CD14-positive monocyte (primary cell): ENCODE measurements at regions not wholly inside any gene's neighbourhood (a gene's known extent, or its start where the extent isn't known, plus 50 kb on each side); places are given as distances from the start of the nearest gene placed in this dataset.

Experiments used
- DNase-seq, 3 donors: peaks; one replicate each; pipeline ENCODE4 v3.0.0-alpha.2; 2011 to 2022
- H2AFZ ChIP-seq: 2 replicates; pipeline ENCODE4 v1.6.0; 2012; ENCODE audit warnings: mild to moderate bottlenecking, low read depth, low read length, inconsistent platforms; ENCODE audit not compliant: insufficient read depth, poor library complexity, severe bottlenecking
- H3K27ac ChIP-seq, 2 donors: 1 replicate in 1 of 2; 2 replicates in 1 of 2; pipeline ENCODE4 v1.5.1; 2012 to 2013; ENCODE audit warnings: low read length in 2 of 2, control low read depth in 1 of 2, inconsistent platforms in 1 of 2, low read depth in 1 of 2, mild to moderate bottlenecking in 1 of 2
- H3K27me3 ChIP-seq, 2 donors: one replicate each; pipeline versions ENCODE4 v1.6.0 to v1.6.1; 2011 to 2013; ENCODE audit warnings: low read length in 2 of 2; ENCODE audit not compliant: control insufficient read depth in 2 of 2, insufficient read depth in 2 of 2
- H3K36me3 ChIP-seq, 2 donors: replicated peaks in 1 of 2; 1 replicate in 1 of 2; 2 replicates in 1 of 2; pipeline versions ENCODE4 v1.5.1 to v1.6.1; 2012 to 2013; ENCODE audit warnings: low read length in 2 of 2, control low read depth in 1 of 2, inconsistent platforms in 1 of 2, mild to moderate bottlenecking in 1 of 2; ENCODE audit not compliant: insufficient read depth in 2 of 2, control insufficient read depth in 1 of 2
- H3K4me1 ChIP-seq, 2 donors: 1 replicate in 1 of 2; 2 replicates in 1 of 2; pipeline versions ENCODE4 v1.5.1 to v1.6.1; 2012 to 2013; ENCODE audit warnings: low read length in 2 of 2, control low read depth in 1 of 2, inconsistent platforms in 1 of 2, mild to moderate bottlenecking in 1 of 2, moderate library complexity in 1 of 2; ENCODE audit not compliant: insufficient read depth in 2 of 2, control insufficient read depth in 1 of 2
- H3K4me2 ChIP-seq: replicated peaks from 2 replicates; pipeline ENCODE3; 2012; ENCODE audit warnings: low read length, moderate library complexity, mild to moderate bottlenecking; ENCODE audit not compliant: poor library complexity, severe bottlenecking; ENCODE audit errors: extremely low read depth
- H3K4me3 ChIP-seq, 3 experiments: fragments of 200-600 bp in 1 of 3; sonication (generic) in 1 of 3; replicated peaks in 1 of 3; 1 replicate in 2 of 3; 2 replicates in 1 of 3; pipeline ENCODE4 v1.5.1; 2011 to 2013; ENCODE audit warnings: low read length in 3 of 3, mild to moderate bottlenecking in 3 of 3, control low read depth in 2 of 3, low read depth in 2 of 3, inconsistent platforms in 1 of 3, moderate library complexity in 1 of 3
- H3K79me2 ChIP-seq: 2 replicates; pipeline ENCODE4 v1.6.0; 2012; ENCODE audit warnings: mild to moderate bottlenecking, control low read depth, inconsistent platforms, low read length, moderate library complexity; ENCODE audit not compliant: insufficient read depth
- H3K9ac ChIP-seq: 2 replicates; pipeline ENCODE4 v1.6.0; 2017; ENCODE audit warnings: low read length, mild to moderate bottlenecking; ENCODE audit not compliant: insufficient read depth, poor library complexity, severe bottlenecking
- H3K9me3 ChIP-seq, 2 donors: replicated peaks in 1 of 2; 1 replicate in 1 of 2; 2 replicates in 1 of 2; pipeline versions ENCODE4 v1.5.1 to v1.6.1; 2012 to 2013; ENCODE audit warnings: low read length in 2 of 2, control low read depth in 1 of 2; ENCODE audit not compliant: control insufficient read depth in 1 of 2, insufficient read depth in 1 of 2
- H4K20me1 ChIP-seq: 2 replicates; pipeline ENCODE4 v1.6.0; 2012; ENCODE audit warnings: mild to moderate bottlenecking, low read length, control low read depth, moderate library complexity; ENCODE audit not compliant: insufficient read depth
- H3K27ac Mint-ChIP-seq, 7 donors: one replicate each; pipeline ENCODE4 v1.8.0; 2020; ENCODE audit warnings: mild to moderate bottlenecking in 7 of 7, mixed read lengths in 7 of 7, moderate library complexity in 6 of 7, inconsistent platforms in 2 of 7
- H3K27me3 Mint-ChIP-seq, 3 donors: one replicate each; pipeline ENCODE4 v1.8.0; 2021 to 2022; ENCODE audit warnings: low read depth in 3 of 3, mild to moderate bottlenecking in 3 of 3, mixed read lengths in 3 of 3, moderate library complexity in 3 of 3, inconsistent platforms in 1 of 3
- H3K36me3 Mint-ChIP-seq, 2 donors: one replicate each; pipeline ENCODE4 v1.8.0; 2020; ENCODE audit warnings: mixed read lengths in 2 of 2, inconsistent platforms in 1 of 2, mild to moderate bottlenecking in 1 of 2
- H3K4me1 Mint-ChIP-seq: one replicate; pipeline ENCODE4 v1.8.0; 2020; ENCODE audit warnings: mild to moderate bottlenecking, mixed read lengths
- H3K4me3 Mint-ChIP-seq, 2 donors: one replicate each; pipeline ENCODE4 v1.8.0; 2020; ENCODE audit warnings: mild to moderate bottlenecking in 2 of 2, mixed read lengths in 2 of 2, moderate library complexity in 1 of 2
- H3K9me3 Mint-ChIP-seq, 7 donors: one replicate each; pipeline ENCODE4 v1.8.0; 2020 to 2022; ENCODE audit warnings: mixed read lengths in 7 of 7, mild to moderate bottlenecking in 6 of 7, moderate library complexity in 6 of 7, inconsistent platforms in 2 of 7
- CTCF ChIP-seq: fragments of 200-600 bp; IDR thresholded peaks from one replicate; pipeline ENCODE4 v1.8.0; 2022; ENCODE audit warnings: antibody characterized with exemption, mild to moderate bottlenecking
- WGBS: methylation state at CpG from one replicate; pipeline ENCODE4 v1.1.5; 2013; ENCODE audit warnings: missing lambda C conversion rate; ENCODE audit not compliant: insufficient coverage; 5-methylcytosine and 5-hydroxymethylcytosine counted together
- intact Hi-C, 2 donors: fragments of 100-400 bp; cut with micrococcal nuclease; formaldehyde crosslinking; loops; one replicate each; pipeline versions ENCODE4 v1.15.0 to v1.15.1; 2023

DNA sequence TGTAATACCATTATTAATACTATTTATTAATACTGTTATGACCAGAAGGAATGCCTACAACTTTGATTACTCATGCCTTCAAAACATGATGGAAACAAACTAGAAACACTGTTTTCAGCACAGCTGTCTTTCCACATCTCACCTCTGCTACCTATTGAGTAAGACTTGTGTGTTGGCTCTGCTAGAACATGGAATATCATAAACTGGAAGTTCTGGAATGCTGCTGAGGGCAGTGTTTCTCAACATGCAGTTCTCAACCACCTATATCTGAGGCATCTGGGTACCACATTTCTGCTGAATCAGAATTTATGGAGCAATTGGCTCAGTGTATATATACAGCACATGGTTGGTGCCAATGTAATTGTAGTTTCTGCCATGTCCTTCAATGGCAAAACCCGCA lies 392.1 kb downstream of the TUSC7 start:
- Mint-ChIP-seq H3K4me3 (no peak overlapping the region), H3K4me1 (no peaks in the 10 kb centered on the region), H3K9me3 (peaks cover 0 to 6% (median 0%) of the 10 kb centered on the region in 7 donors), H3K27ac (no peak overlapping the region), H3K27me3 (peaks cover 0 to 2% (median 0%) of the 10 kb centered on the region in 3 donors), H3K36me3 (no peaks in the 10 kb centered on the region)
- H3K4me3 ChIP-seq, result no peak overlapping the region
- intact Hi-C loops, result no loop called here
- DNase-seq, result no peak
- H3K27ac ChIP-seq, result no peak overlapping the region
- H2AFZ ChIP-seq, result no peak overlapping the region
- WGBS, result no CpG with 5 or more reads among the region's 1 CpG
- no peaks in the 10 kb centered on the region for H3K79me2 ChIP-seq
- H4K20me1 ChIP-seq, result no peaks in the 10 kb centered on the region
- no peak overlapping the region for H3K4me2 ChIP-seq
- no peaks in the 10 kb centered on the region for H3K36me3 ChIP-seq
- H3K27me3 ChIP-seq, result no peaks in the 10 kb centered on the region
- H3K4me1 ChIP-seq, result no peaks in the 10 kb centered on the region
- H3K9ac ChIP-seq, result no peak overlapping the region
- peaks cover 0 to 9% of the 10 kb centered on the region in 2 donors for H3K9me3 ChIP-seq
- TF ChIP-seq CTCF, result no peak

GRCh38 chr3:117102426-117102825 lies 392.8 kb downstream of the TUSC7 start:
- Histone ChIP-seq H4K20me1 (no peaks in the 10 kb centered on the region), H3K36me3 (no peaks in the 10 kb centered on the region), H3K27me3 (no peaks in the 10 kb centered on the region), H3K9ac (no peak overlapping the region), H3K4me3 (no peak overlapping the region), H3K79me2 (no peaks in the 10 kb centered on the region), H3K9me3 (peaks cover 0 to 9% of the 10 kb centered on the region in 2 donors), H3K4me2 (no peak overlapping the region), H3K27ac (no peak overlapping the region), H3K4me1 (no peaks in the 10 kb centered on the region), H2AFZ (no peak overlapping the region)
- intact Hi-C loops, result no loop called here
- H3K27me3 Mint-ChIP-seq, result peaks cover 0 to 3% (median 2%) of the 10 kb centered on the region in 3 donors
- H3K4me3 Mint-ChIP-seq, result no peak overlapping the region
- no CpG with 5 or more reads among the region's 3 CpGs for WGBS
- peaks cover 0 to 6% (median 0%) of the 10 kb centered on the region in 7 donors for H3K9me3 Mint-ChIP-seq
- no peak overlapping the region for H3K27ac Mint-ChIP-seq
- TF ChIP-seq CTCF, result no peak
- no peak for DNase-seq
- H3K36me3 Mint-ChIP-seq, result no peaks in the 10 kb centered on the region
- H3K4me1 Mint-ChIP-seq, result no peaks in the 10 kb centered on the region
